A549 (cell line): ENCODE measurements at regions not wholly inside any gene's neighbourhood (a gene's known extent, or its start where the extent isn't known, plus 50 kb on each side); places are given as distances from the start of the nearest gene placed in this dataset.
A peak's percentile ranks its signal among the peaks of the same experiment; 100 is the strongest.
"Not testable (repeated sequence)": the region's sequence is repeated elsewhere in the genome, so short reads cannot be mapped to it uniquely, and the experiment has no call there.

Experiments
- ATAC-seq, 2 experiments: fragments of 200-7000 bp in 1 of 2; fragments of >200 bp in 1 of 2; cut with Nextera tagmentation in 1 of 2; cut with Tn5 transposase in 1 of 2; 3 replicates each; pipeline versions ENCODE4 v1.8.0 to v1.9.1; 2018 to 2020; ENCODE audit warnings: mild to moderate bottlenecking in 1 of 2, moderate library complexity in 1 of 2
- CTCF ChIA-PET: fragments of 300-600 bp; sonication (Branson Sonifier 250); formaldehyde crosslinking; extraction: SDS; loops from one replicate; lab custom pipeline; 2021; ENCODE audit warnings: antibody characterized with exemption, inconsistent platforms; lab: Yijun Ruan, JAX
- POLR2A ChIA-PET: fragments of 350-600 bp; formaldehyde crosslinking; extraction: SDS; loops from one replicate; lab custom pipeline; 2021; ENCODE audit warnings: antibody characterized with exemption, inconsistent platforms; lab: Yijun Ruan, JAX
- DNase-seq, 2 experiments: peaks; one replicate each; pipeline versions ENCODE4 v3.0.0 to v3.0.0-alpha.2; 2011 to 2016; ENCODE audit warnings: low read depth in 1 of 2, low spot score in 1 of 2
- FAIRE-seq: peaks from 2 replicates; lab custom pipeline; 2011; peaks lifted over from hg19 to GRCh38; lab: Jason Lieb, UNC
- H3K27ac ChIP-seq, 2 experiments: fragments of >200 bp; sonication (Bioruptor Twin); formaldehyde crosslinking; 3 replicates each; pipeline ENCODE4 v1.5.1; 2016 to 2017
- H3K4me1 ChIP-seq: fragments of >200 bp; sonication (Bioruptor Twin); formaldehyde crosslinking; 3 replicates; pipeline ENCODE4 v1.6.1; 2016
- H3K4me2 ChIP-seq: fragments of >200 bp; sonication (Bioruptor Twin); formaldehyde crosslinking; 3 replicates; pipeline ENCODE4 v1.6.1; 2016
- H3K4me3 ChIP-seq: fragments of >200 bp; sonication (Bioruptor Twin); formaldehyde crosslinking; 3 replicates; pipeline ENCODE4 v1.5.1; 2016
- H3K9me3 ChIP-seq: fragments of >200 bp; sonication (Bioruptor Twin); formaldehyde crosslinking; 3 replicates; pipeline ENCODE4 v1.6.1; 2016
- BCL3 ChIP-seq: fragments of >200 bp; sonication (Bioruptor Twin); formaldehyde crosslinking; IDR thresholded peaks from 3 replicates; pipeline ENCODE4 v1.6.1; 2016
- CBX8 ChIP-seq: fragments of 200-600 bp; sonication (generic); IDR thresholded peaks from 2 replicates; pipeline ENCODE4 v1.6.1; 2016
- EHF ChIP-seq: fragments of 250-450 bp; sonication (Bioruptor Pico); IDR thresholded peaks from 2 replicates; pipeline ENCODE4 v1.5.0; 2020; ENCODE audit warnings: mild to moderate bottlenecking
- FOSB ChIP-seq: fragments of 250-450 bp; sonication (Bioruptor Pico); IDR thresholded peaks from 2 replicates; pipeline ENCODE4 v1.5.0; 2020; ENCODE audit warnings: mild to moderate bottlenecking, moderate library complexity
- FOSL2 ChIP-seq, 2 experiments: fragments of 450-650 bp in 1 of 2; fragments of >200 bp in 1 of 2; sonication (Bioruptor Twin) in 1 of 2; formaldehyde crosslinking; IDR thresholded peaks; 2 replicates each; pipeline versions ENCODE4 v1.5.0 to v1.6.1; 2016 to 2020; ENCODE audit warnings: mild to moderate bottlenecking in 1 of 2, moderate library complexity in 1 of 2
- FOXS1 ChIP-seq: fragments of 250-450 bp; sonication (Bioruptor Pico); IDR thresholded peaks from 2 replicates; pipeline ENCODE4 v1.5.0; 2020; ENCODE audit warnings: mild to moderate bottlenecking, moderate library complexity
- GATA3 ChIP-seq: IDR thresholded peaks from 2 replicates; pipeline ENCODE4 v1.6.1; 2012; ENCODE audit warnings: borderline replicate concordance
- HEYL ChIP-seq: fragments of 250-450 bp; sonication (Bioruptor Pico); IDR thresholded peaks from 2 replicates; pipeline ENCODE4 v1.8.0; 2021; ENCODE audit warnings: mild to moderate bottlenecking, moderate library complexity
- HOXA7 ChIP-seq: fragments of 250-450 bp; sonication (Bioruptor Pico); IDR thresholded peaks from 2 replicates; pipeline ENCODE4 v1.5.0; 2020; ENCODE audit warnings: mild to moderate bottlenecking, moderate library complexity
- HOXB13 ChIP-seq: fragments of 250-450 bp; sonication (Bioruptor Pico); IDR thresholded peaks from 2 replicates; pipeline ENCODE4 v1.5.0; 2020; ENCODE audit warnings: low read depth, mild to moderate bottlenecking, moderate library complexity
- JUNB ChIP-seq: fragments of >200 bp; sonication (Bioruptor Twin); formaldehyde crosslinking; IDR thresholded peaks from 2 replicates; pipeline ENCODE4 v1.6.1; 2016
- KDM1A ChIP-seq: fragments of 200-600 bp; sonication (generic); IDR thresholded peaks from 2 replicates; pipeline ENCODE4 v1.6.1; 2016; ENCODE audit warnings: low read depth, mild to moderate bottlenecking
- KDM5A ChIP-seq: fragments of 200-600 bp; sonication (generic); IDR thresholded peaks from 2 replicates; pipeline ENCODE4 v1.6.1; 2016; ENCODE audit warnings: antibody characterized with exemption, mild to moderate bottlenecking
- MAX ChIP-seq: IDR thresholded peaks from 2 replicates; pipeline ENCODE4 v1.6.1; 2012
- NFE2L2 ChIP-seq: fragments of 150-350 bp; conservative IDR thresholded peaks from 2 replicates; pipeline ENCODE4 v1.6.1; 2014; ENCODE audit warnings: low read length
- NPAS2 ChIP-seq: fragments of 250-450 bp; sonication (Bioruptor Pico); IDR thresholded peaks from 2 replicates; pipeline ENCODE4 v1.8.0; 2022; ENCODE audit warnings: mild to moderate bottlenecking, moderate library complexity, borderline replicate concordance
- PHF8 ChIP-seq: fragments of 200-600 bp; sonication (generic); IDR thresholded peaks from 2 replicates; pipeline ENCODE4 v1.6.1; 2016; ENCODE audit warnings: low read depth, mild to moderate bottlenecking, antibody characterized with exemption, moderate library complexity, borderline replicate concordance
- RARB ChIP-seq: fragments of 250-450 bp; sonication (Bioruptor Pico); IDR thresholded peaks from 2 replicates; pipeline ENCODE4 v1.8.0; 2021; ENCODE audit warnings: mild to moderate bottlenecking, moderate library complexity
- SREBF2 ChIP-seq: fragments of 450-650 bp; IDR thresholded peaks from 2 replicates; pipeline ENCODE4 v1.6.1; 2014; ENCODE audit warnings: mild to moderate bottlenecking, moderate library complexity
- TP53 ChIP-seq: fragments of 250-450 bp; sonication (Bioruptor Pico); IDR thresholded peaks from 2 replicates; pipeline ENCODE4 v1.5.0; 2021; ENCODE audit warnings: mild to moderate bottlenecking, moderate library complexity
- WGBS: methylation state at CpG from one replicate; pipeline ENCODE4 v1.1.6; 2017; ENCODE audit errors: missing lambda C conversion rate; 5-methylcytosine and 5-hydroxymethylcytosine counted together
- TF ChIP-seq, protein P1 (sequence below): fragments of >200 bp; sonication (Bioruptor Twin); formaldehyde crosslinking; IDR thresholded peaks from 3 replicates; pipeline ENCODE4 v1.5.1; 2016
- TF ChIP-seq, protein P2 (sequence below): fragments of 150-350 bp; IDR thresholded peaks from 2 replicates; pipeline ENCODE4 v1.6.1; 2014; ENCODE audit warnings: low read depth, mild to moderate bottlenecking, low read length

DNA sequence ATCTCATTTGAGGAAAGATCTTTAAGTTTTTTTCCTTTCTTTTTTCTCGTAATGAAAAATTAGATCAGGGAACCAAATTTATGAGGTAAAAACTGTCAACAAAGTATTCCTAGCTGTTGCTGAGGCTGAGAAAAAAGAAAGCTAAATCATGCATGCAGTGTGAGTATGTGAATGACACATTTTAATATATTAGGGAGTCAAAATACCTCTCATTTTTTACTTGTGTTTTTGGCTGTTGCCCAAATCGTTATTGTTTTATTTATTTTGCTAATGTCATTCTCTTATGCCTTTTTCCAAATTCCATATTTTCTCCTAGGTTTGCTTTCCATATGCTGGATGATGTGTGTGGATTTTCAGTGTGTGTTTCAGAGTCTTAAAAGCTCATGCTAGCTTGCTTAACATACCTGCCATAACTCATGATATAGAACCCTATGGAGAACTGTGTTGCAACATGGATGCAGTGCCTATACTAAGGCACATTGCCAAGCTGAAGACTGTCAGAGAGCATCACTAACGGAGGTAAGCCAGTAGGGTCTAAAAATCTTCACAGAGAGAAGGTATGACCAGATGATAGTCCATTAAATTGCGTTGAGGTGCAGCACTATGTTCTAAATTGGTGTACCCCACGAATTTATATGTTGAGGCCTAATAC lies 629.5 kb upstream of the KCNMB2 start:
- Histone ChIP-seq H3K9me3 (no peaks in the 10 kb centered on the region), H3K4me2 (peak overlapping the region; percentile 73), H3K27ac (peak overlapping the region; percentile 62 to 76; a peak in 5 of 6 replicates), H3K4me3 (no peak overlapping the region), H3K4me1 (peaks cover 26% of the 10 kb centered on the region)
- CTCF ChIA-PET = interaction anchor here (1.1 kb wide), 1 partner anchor 33 kb away, joined by 3 read pairs; no protein-coding TSS in a partner anchor
- FAIRE-seq (no peak), DNase-seq (no peak), ATAC-seq (no peak)
- no peak for TF ChIP-seq NFE2L2
- TF ChIP-seq MAX = no peak
- TF ChIP-seq FOSL2 (IDR thresholded peaks at IDR 0.05) = no peak
- TF ChIP-seq FOSL2 (CRISPR knock-in tag; IDR thresholded peaks at IDR 0.05) = no peak
- no peak for TF ChIP-seq KDM5A
- TF ChIP-seq TP53 (CRISPR knock-in tag) = no peak
- no peak for TF ChIP-seq BCL3
- TF ChIP-seq JUNB = no peak
- TF ChIP-seq HOXA7 (CRISPR knock-in tag) = no peak
- no peak for TF ChIP-seq NPAS2 (CRISPR knock-in tag)
- no peak for TF ChIP-seq CBX8
- no peak for TF ChIP-seq HEYL
- no peak for TF ChIP-seq EHF (CRISPR knock-in tag)
- TF ChIP-seq FOXS1 (CRISPR knock-in tag) = no peak
- TF ChIP-seq HOXB13 (CRISPR knock-in tag) = no peak
- POLR2A ChIA-PET = no interaction called here
- WGBS = 71% methylated on average over 5 of the region's 5 CpGs

- FAIRE-seq, H3K27ac ChIP-seq, ATAC-seq, DNase-seq, POLR2A ChIA-PET, H3K4me3 ChIP-seq, H3K4me2 ChIP-seq, H3K9me3 ChIP-seq: not testable (repeated sequence)
- H3K4me1 ChIP-seq = peaks cover 21% of the 10 kb centered on the region
- CTCF ChIA-PET = interaction anchor here (0.8 kb wide), 1 partner anchor 21 kb away, joined by 3 read pairs; no protein-coding TSS in a partner anchor
- 84% methylated on average over 6 of the region's 6 CpGs for WGBS
Observed at GRCh38 chr3:177909530-177909929, 626.7 kb upstream of the KCNMB2 start.

GRCh38 chr3:177914224-177914623 lies 622.0 kb upstream of the KCNMB2 start:
- Histone ChIP-seq H3K4me3 (no peak overlapping the region), H3K9me3 (no peaks in the 10 kb centered on the region), H3K4me2 (no peak overlapping the region)
- TF ChIP-seq SREBF2 (no peak), FOSL2 (IDR thresholded peaks at IDR 0.05) (no peak), FOSL2 (CRISPR knock-in tag; IDR thresholded peaks at IDR 0.05) (no peak)
- TF ChIP-seq, all 56 proteins: peak for 0
- ATAC-seq = no peak
- no peak for DNase-seq
- H3K27ac ChIP-seq = no peak overlapping the region
- H3K4me1 ChIP-seq = no peaks in the 10 kb centered on the region
- CTCF ChIA-PET = no interaction called here
- POLR2A ChIA-PET = no interaction called here
- WGBS = 89% methylated on average over 7 of the region's 10 CpGs
- FAIRE-seq = no peak

DNA sequence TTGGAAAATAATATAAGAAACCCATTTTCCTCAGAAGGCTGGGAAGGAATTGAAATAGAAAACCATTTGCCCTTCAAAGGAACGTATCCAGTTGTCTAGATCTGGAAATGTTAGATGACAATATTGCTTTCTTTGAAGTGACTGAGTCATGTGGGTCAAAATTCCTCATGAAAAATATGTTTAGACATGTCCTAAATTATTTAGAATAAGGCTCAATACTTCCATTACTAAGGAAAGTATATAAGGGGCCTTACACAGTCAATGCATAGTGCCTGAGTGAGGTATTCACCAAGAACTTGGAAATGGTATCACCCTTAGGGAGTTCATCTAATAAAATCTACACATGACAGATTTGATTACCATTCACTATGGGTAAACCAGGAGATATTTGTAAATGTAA lies 619.8 kb upstream of the KCNMB2 start:
- no peak for TF ChIP-seq NPAS2 (CRISPR knock-in tag)
- no peak for TF ChIP-seq KDM1A
- TF ChIP-seq PHF8 = no peak
- TF ChIP-seq SREBF2 = no peak
- TF ChIP-seq GATA3 = no peak
- TF ChIP-seq, protein P1, sequence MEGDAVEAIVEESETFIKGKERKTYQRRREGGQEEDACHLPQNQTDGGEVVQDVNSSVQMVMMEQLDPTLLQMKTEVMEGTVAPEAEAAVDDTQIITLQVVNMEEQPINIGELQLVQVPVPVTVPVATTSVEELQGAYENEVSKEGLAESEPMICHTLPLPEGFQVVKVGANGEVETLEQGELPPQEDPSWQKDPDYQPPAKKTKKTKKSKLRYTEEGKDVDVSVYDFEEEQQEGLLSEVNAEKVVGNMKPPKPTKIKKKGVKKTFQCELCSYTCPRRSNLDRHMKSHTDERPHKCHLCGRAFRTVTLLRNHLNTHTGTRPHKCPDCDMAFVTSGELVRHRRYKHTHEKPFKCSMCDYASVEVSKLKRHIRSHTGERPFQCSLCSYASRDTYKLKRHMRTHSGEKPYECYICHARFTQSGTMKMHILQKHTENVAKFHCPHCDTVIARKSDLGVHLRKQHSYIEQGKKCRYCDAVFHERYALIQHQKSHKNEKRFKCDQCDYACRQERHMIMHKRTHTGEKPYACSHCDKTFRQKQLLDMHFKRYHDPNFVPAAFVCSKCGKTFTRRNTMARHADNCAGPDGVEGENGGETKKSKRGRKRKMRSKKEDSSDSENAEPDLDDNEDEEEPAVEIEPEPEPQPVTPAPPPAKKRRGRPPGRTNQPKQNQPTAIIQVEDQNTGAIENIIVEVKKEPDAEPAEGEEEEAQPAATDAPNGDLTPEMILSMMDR = no peak
- no peak for TF ChIP-seq RARB
- TF ChIP-seq, protein P2, sequence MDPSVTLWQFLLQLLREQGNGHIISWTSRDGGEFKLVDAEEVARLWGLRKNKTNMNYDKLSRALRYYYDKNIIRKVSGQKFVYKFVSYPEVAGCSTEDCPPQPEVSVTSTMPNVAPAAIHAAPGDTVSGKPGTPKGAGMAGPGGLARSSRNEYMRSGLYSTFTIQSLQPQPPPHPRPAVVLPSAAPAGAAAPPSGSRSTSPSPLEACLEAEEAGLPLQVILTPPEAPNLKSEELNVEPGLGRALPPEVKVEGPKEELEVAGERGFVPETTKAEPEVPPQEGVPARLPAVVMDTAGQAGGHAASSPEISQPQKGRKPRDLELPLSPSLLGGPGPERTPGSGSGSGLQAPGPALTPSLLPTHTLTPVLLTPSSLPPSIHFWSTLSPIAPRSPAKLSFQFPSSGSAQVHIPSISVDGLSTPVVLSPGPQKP = no peak
- no peak for TF ChIP-seq FOSB (CRISPR knock-in tag)
- H3K4me3 ChIP-seq = no peak overlapping the region
- ATAC-seq = no peak
- POLR2A ChIA-PET = no interaction called here
- CTCF ChIA-PET = no interaction called here
- H3K9me3 ChIP-seq = no peaks in the 10 kb centered on the region
- no peak for FAIRE-seq
- DNase-seq = no peak
- no peak overlapping the region for H3K27ac ChIP-seq
- WGBS = 79% methylated on average over 1 of the region's 1 CpG
- H3K4me2 ChIP-seq = no peak overlapping the region
- no peaks in the 10 kb centered on the region for H3K4me1 ChIP-seq
